ENCODE measurements at regions not wholly inside any gene's neighbourhood (a gene's known extent, or its start where the extent isn't known, plus 50 kb on each side); places are given as distances from the start of the nearest gene placed in this dataset.

DNA sequence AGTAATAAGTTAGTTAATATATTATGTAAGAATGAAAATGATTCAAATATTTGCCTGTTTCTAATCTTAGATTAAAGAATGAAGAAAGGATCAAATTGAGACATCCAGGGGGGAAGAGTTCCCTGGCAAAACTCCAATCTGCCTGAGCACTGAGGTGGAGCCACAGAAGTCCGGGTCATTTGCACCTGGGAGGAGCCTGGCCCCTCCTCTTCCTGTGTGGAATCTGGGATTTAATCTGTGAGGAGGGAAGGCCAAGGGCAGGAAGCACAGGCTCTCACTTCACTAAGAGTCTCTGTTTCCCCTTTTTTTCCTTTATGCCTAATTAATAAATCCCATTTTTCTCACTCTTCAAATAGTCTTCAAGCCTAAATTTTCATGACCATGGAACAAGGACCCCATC lies 599.5 kb downstream of the FLRT2 start:
- TF ChIP-seq, protein P1, sequence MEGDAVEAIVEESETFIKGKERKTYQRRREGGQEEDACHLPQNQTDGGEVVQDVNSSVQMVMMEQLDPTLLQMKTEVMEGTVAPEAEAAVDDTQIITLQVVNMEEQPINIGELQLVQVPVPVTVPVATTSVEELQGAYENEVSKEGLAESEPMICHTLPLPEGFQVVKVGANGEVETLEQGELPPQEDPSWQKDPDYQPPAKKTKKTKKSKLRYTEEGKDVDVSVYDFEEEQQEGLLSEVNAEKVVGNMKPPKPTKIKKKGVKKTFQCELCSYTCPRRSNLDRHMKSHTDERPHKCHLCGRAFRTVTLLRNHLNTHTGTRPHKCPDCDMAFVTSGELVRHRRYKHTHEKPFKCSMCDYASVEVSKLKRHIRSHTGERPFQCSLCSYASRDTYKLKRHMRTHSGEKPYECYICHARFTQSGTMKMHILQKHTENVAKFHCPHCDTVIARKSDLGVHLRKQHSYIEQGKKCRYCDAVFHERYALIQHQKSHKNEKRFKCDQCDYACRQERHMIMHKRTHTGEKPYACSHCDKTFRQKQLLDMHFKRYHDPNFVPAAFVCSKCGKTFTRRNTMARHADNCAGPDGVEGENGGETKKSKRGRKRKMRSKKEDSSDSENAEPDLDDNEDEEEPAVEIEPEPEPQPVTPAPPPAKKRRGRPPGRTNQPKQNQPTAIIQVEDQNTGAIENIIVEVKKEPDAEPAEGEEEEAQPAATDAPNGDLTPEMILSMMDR (IDR thresholded peaks at IDR 0.05) = no peak
- no peak for TF ChIP-seq POLR2A (IDR thresholded peaks at IDR 0.05)

Measured in body of pancreas (tissue), 4 donors.